GM19455 (cell line): ENCODE measurements at regions not wholly inside any gene's neighbourhood (a gene's known extent, or its start where the extent isn't known, plus 50 kb on each side); places are given as distances from the start of the nearest gene placed in this dataset.
"Not testable (repeated sequence)": the region's sequence is repeated elsewhere in the genome, so short reads cannot be mapped to it uniquely, and the experiment has no call there.

Experiments used
- ATAC-seq: cut with Tn5 transposase; IDR thresholded peaks from one replicate; pipeline ENCODE4 v1.9.1; 2021; ENCODE audit not compliant: unreplicated experiment

GRCh38 chr14:77985211-77985615 is 185.0 kb upstream of the NRXN3 start:
- no peak for ATAC-seq

- no peak for ATAC-seq
Observed at GRCh38 chr14:77986773-77987172, 183.4 kb upstream of the NRXN3 start.

- no peak for ATAC-seq
Observed at GRCh38 chr14:77988096-77988870, 181.9 kb upstream of the NRXN3 start.

GRCh38 chr14:77988970-77989369 is 181.2 kb upstream of the NRXN3 start:
- no peak for ATAC-seq

- no peak for ATAC-seq
Observed at GRCh38 chr14:77989441-77989991, 180.7 kb upstream of the NRXN3 start.

- no peak for ATAC-seq
Observed at GRCh38 chr14:77990337-77990736, 179.8 kb upstream of the NRXN3 start.

GRCh38 chr14:77991128-77991772 is 178.9 kb upstream of the NRXN3 start:
- no peak for ATAC-seq

GRCh38 chr14:78005325-78005724 is 164.8 kb upstream of the NRXN3 start:
- ATAC-seq, result peak; percentile 79

- ATAC-seq, result no peak
Observed at GRCh38 chr14:78007160-78007559, 163.0 kb upstream of the NRXN3 start.

- no peak for ATAC-seq
Observed at GRCh38 chr14:78010688-78011087, 159.5 kb upstream of the NRXN3 start.

GRCh38 chr14:78013911-78014310 is 156.3 kb upstream of the NRXN3 start:
- ATAC-seq, result not testable (repeated sequence)

GRCh38 chr14:78016532-78016931 is 153.6 kb upstream of the NRXN3 start:
- no peak for ATAC-seq

- ATAC-seq, result no peak
Observed at GRCh38 chr14:78018283-78018682, 151.9 kb upstream of the NRXN3 start.

- ATAC-seq, result peak; percentile 77
Observed at GRCh38 chr14:78022059-78022458, 148.1 kb upstream of the NRXN3 start.

GRCh38 chr14:78023112-78023511 is 147.1 kb upstream of the NRXN3 start:
- ATAC-seq, result no peak

- ATAC-seq, result no peak
Observed at GRCh38 chr14:78028471-78028870, 141.7 kb upstream of the NRXN3 start.

- no peak for ATAC-seq
Observed at GRCh38 chr14:78029601-78030372, 140.4 kb upstream of the NRXN3 start.

- ATAC-seq, result no peak
Observed at GRCh38 chr14:78043349-78043748, 126.8 kb upstream of the NRXN3 start.

- no peak for ATAC-seq
Observed at GRCh38 chr14:78048120-78048519, 122.1 kb upstream of the NRXN3 start.

- ATAC-seq, result not testable (repeated sequence)
Observed at GRCh38 chr14:78056890-78057289, 113.3 kb upstream of the NRXN3 start.

- no peak for ATAC-seq
Observed at GRCh38 chr14:78070344-78070743, 99.8 kb upstream of the NRXN3 start.
